Activated T-helper 17 cell treated with anti-CD3 and anti-CD28 coated beads, Interleukin-2, amount 50 U/mL, for 72 hours (primary cell): ENCODE measurements at regions not wholly inside any gene's neighbourhood (a gene's known extent, or its start where the extent isn't known, plus 50 kb on each side); places are given as distances from the start of the nearest gene placed in this dataset.

Experiments used
- ATAC-seq: fragments of 150-1000 bp; cut with Tn5 transposase; replicated peaks from 2 replicates; pipeline ENCODE4 v1.10.0; 2021; ENCODE audit warnings: mild to moderate bottlenecking, moderate library complexity
- H3K27ac Mint-ChIP-seq: one replicate; pipeline ENCODE4 v1.8.0; 2022; ENCODE audit warnings: mixed read lengths
- H3K27me3 Mint-ChIP-seq: one replicate; pipeline ENCODE4 v1.8.0; 2022; ENCODE audit warnings: mixed read lengths
- H3K36me3 Mint-ChIP-seq: one replicate; pipeline ENCODE4 v1.8.0; 2022; ENCODE audit warnings: low read depth, mild to moderate bottlenecking, mixed read lengths
- H3K4me1 Mint-ChIP-seq: one replicate; pipeline ENCODE4 v1.8.0; 2022; ENCODE audit warnings: mixed read lengths
- H3K4me3 Mint-ChIP-seq: one replicate; pipeline ENCODE4 v1.8.0; 2022; ENCODE audit warnings: mild to moderate bottlenecking, mixed read lengths
- H3K9me3 Mint-ChIP-seq: one replicate; pipeline ENCODE4 v1.8.0; 2022; ENCODE audit warnings: mixed read lengths

GRCh38 chr4:141567326-141567915 is 69.0 kb upstream of the IL15 start:
- ATAC-seq = no peak

GRCh38 chr4:141569141-141569540 is 67.2 kb upstream of the IL15 start:
- no peaks in the 10 kb centered on the region for H3K4me1 Mint-ChIP-seq
- H3K36me3 Mint-ChIP-seq = no peaks in the 10 kb centered on the region
- no peaks in the 10 kb centered on the region for H3K9me3 Mint-ChIP-seq
- peaks cover 4% of the 10 kb centered on the region for H3K27me3 Mint-ChIP-seq
- no peak overlapping the region for H3K27ac Mint-ChIP-seq
- ATAC-seq = no peak
- H3K4me3 Mint-ChIP-seq = no peak overlapping the region

More at GRCh38 chr4:141567326-141567915, 69.0 kb upstream of the IL15 start:
- no peaks in the 10 kb centered on the region for H3K36me3 Mint-ChIP-seq
- no peaks in the 10 kb centered on the region for H3K9me3 Mint-ChIP-seq
- peaks cover 4% of the 10 kb centered on the region for H3K27me3 Mint-ChIP-seq
- no peak overlapping the region for H3K4me3 Mint-ChIP-seq
- no peaks in the 10 kb centered on the region for H3K4me1 Mint-ChIP-seq
- H3K27ac Mint-ChIP-seq = no peak overlapping the region

- Mint-ChIP-seq H3K4me1 (no peaks in the 10 kb centered on the region), H3K4me3 (no peak overlapping the region), H3K27ac (no peak overlapping the region), H3K36me3 (no peaks in the 10 kb centered on the region), H3K27me3 (peaks cover 4% of the 10 kb centered on the region), H3K9me3 (no peaks in the 10 kb centered on the region)
- ATAC-seq = no peak
Observed at GRCh38 chr4:141570290-141570689, 66.1 kb upstream of the IL15 start.

- no peak for ATAC-seq
- Mint-ChIP-seq H3K4me1 (no peaks in the 10 kb centered on the region), H3K27ac (no peak overlapping the region), H3K4me3 (no peak overlapping the region), H3K9me3 (no peaks in the 10 kb centered on the region), H3K27me3 (peaks cover 4% of the 10 kb centered on the region), H3K36me3 (no peaks in the 10 kb centered on the region)
Observed at GRCh38 chr4:141571362-141571761, 65.0 kb upstream of the IL15 start.

GRCh38 chr4:141571793-141572192 is 64.6 kb upstream of the IL15 start:
- H3K4me1 Mint-ChIP-seq = no peaks in the 10 kb centered on the region
- H3K9me3 Mint-ChIP-seq = no peaks in the 10 kb centered on the region
- no peak overlapping the region for H3K27ac Mint-ChIP-seq
- H3K27me3 Mint-ChIP-seq = peaks cover 4% of the 10 kb centered on the region
- H3K36me3 Mint-ChIP-seq = no peaks in the 10 kb centered on the region
- ATAC-seq = no peak
- no peak overlapping the region for H3K4me3 Mint-ChIP-seq

- H3K4me3 Mint-ChIP-seq = no peak overlapping the region
- no peaks in the 10 kb centered on the region for H3K27me3 Mint-ChIP-seq
- no peak for ATAC-seq
- H3K36me3 Mint-ChIP-seq = no peaks in the 10 kb centered on the region
- H3K4me1 Mint-ChIP-seq = no peaks in the 10 kb centered on the region
- no peak overlapping the region for H3K27ac Mint-ChIP-seq
- no peaks in the 10 kb centered on the region for H3K9me3 Mint-ChIP-seq
Observed at GRCh38 chr4:141573678-141574077, 62.7 kb upstream of the IL15 start.

GRCh38 chr4:141575884-141576283 is 60.5 kb upstream of the IL15 start:
- no peak overlapping the region for H3K4me3 Mint-ChIP-seq
- no peaks in the 10 kb centered on the region for H3K9me3 Mint-ChIP-seq
- no peak overlapping the region for H3K27ac Mint-ChIP-seq
- ATAC-seq = no peak
- no peaks in the 10 kb centered on the region for H3K36me3 Mint-ChIP-seq
- no peaks in the 10 kb centered on the region for H3K4me1 Mint-ChIP-seq
- no peaks in the 10 kb centered on the region for H3K27me3 Mint-ChIP-seq

- H3K4me1 Mint-ChIP-seq = no peaks in the 10 kb centered on the region
- H3K9me3 Mint-ChIP-seq = no peaks in the 10 kb centered on the region
- no peaks in the 10 kb centered on the region for H3K36me3 Mint-ChIP-seq
- no peak for ATAC-seq
- H3K4me3 Mint-ChIP-seq = no peak overlapping the region
- no peak overlapping the region for H3K27ac Mint-ChIP-seq
- H3K27me3 Mint-ChIP-seq = peaks cover 3% of the 10 kb centered on the region
Observed at GRCh38 chr4:141576585-141577110, 59.7 kb upstream of the IL15 start.

GRCh38 chr4:141578451-141578850 is 57.9 kb upstream of the IL15 start:
- Mint-ChIP-seq H3K27ac (no peak overlapping the region), H3K36me3 (no peaks in the 10 kb centered on the region), H3K4me3 (no peak overlapping the region), H3K27me3 (peaks cover 3% of the 10 kb centered on the region), H3K9me3 (no peaks in the 10 kb centered on the region), H3K4me1 (no peaks in the 10 kb centered on the region)
- no peak for ATAC-seq

GRCh38 chr4:141580523-141580922 is 55.9 kb upstream of the IL15 start:
- H3K4me3 Mint-ChIP-seq = no peak overlapping the region
- no peak for ATAC-seq
- H3K36me3 Mint-ChIP-seq = no peaks in the 10 kb centered on the region
- H3K9me3 Mint-ChIP-seq = no peaks in the 10 kb centered on the region
- H3K27ac Mint-ChIP-seq = no peak overlapping the region
- H3K27me3 Mint-ChIP-seq = peaks cover 3% of the 10 kb centered on the region
- H3K4me1 Mint-ChIP-seq = no peaks in the 10 kb centered on the region
